K562 (cell line): ENCODE measurements at regions not wholly inside any gene's neighbourhood (a gene's known extent, or its start where the extent isn't known, plus 50 kb on each side); places are given as distances from the start of the nearest gene placed in this dataset.

Experiments used
- ATAC-seq: fragments of 200-7000 bp; cut with Tn5 transposase; 3 replicates; pipeline ENCODE4 v1.9.1; 2020; ENCODE audit warnings: moderate library complexity
- BruUV-seq: library from RNA; stranded (reverse); fragments of 400-500 nt; replicated peaks from 2 replicates; lab custom pipeline; 2021; lab: Mats Ljungman, UMichigan
- CTCF ChIA-PET: fragments of 300-600 bp; formaldehyde crosslinking; extraction: SDS; loops from one replicate; lab custom pipeline; 2021; ENCODE audit warnings: low intra/inter-chr PET ratio; lab: Yijun Ruan, JAX
- POLR2A ChIA-PET: fragments of 300-600, 350-650 bp; sonication (Branson Sonifier 250); formaldehyde crosslinking; extraction: SDS; loops from one replicate; lab custom pipeline; 2021; ENCODE audit warnings: antibody characterized with exemption, inconsistent platforms; lab: Yijun Ruan, JAX
- DNase-seq, 4 experiments: peaks; one replicate each; pipeline versions ENCODE4 v3.0.0 to v3.0.0-alpha.2; 2011 to 2018; ENCODE audit warnings: low spot score in 3 of 4, mixed read lengths in 3 of 4; ENCODE audit errors: extremely low read depth in 1 of 4
- FAIRE-seq: peaks from 2 replicates; lab custom pipeline; 2011; peaks lifted over from hg19 to GRCh38; lab: Jason Lieb, UNC
- H2AFZ ChIP-seq: 2 replicates; pipeline ENCODE4 v1.6.0; 2011; ENCODE audit warnings: low read depth, low read length, control low read depth, inconsistent platforms
- H3K27ac ChIP-seq: fragments of 200-600 bp; 3 replicates; pipeline ENCODE4 v1.8.0; 2011; ENCODE audit warnings: low read depth, mild to moderate bottlenecking, control low read depth, inconsistent platforms, low read length, moderate library complexity, mixed read lengths; ENCODE audit errors: extremely low read depth
- H3K27me3 ChIP-seq, 2 experiments: fragments of 300-600 bp in 1 of 2; 2 replicates in 1 of 2; 3 replicates in 1 of 2; pipeline versions ENCODE4 v1.6.0 to v1.8.0; 2011; ENCODE audit warnings: inconsistent platforms in 2 of 2, low read length in 2 of 2, mild to moderate bottlenecking in 1 of 2, mixed read lengths in 1 of 2, moderate library complexity in 1 of 2; ENCODE audit not compliant: control insufficient read depth in 2 of 2, insufficient read depth in 2 of 2
- H3K36me3 ChIP-seq: fragments of 300-600 bp; 3 replicates; pipeline ENCODE4 v1.8.0; 2011; ENCODE audit warnings: mild to moderate bottlenecking, low read length, inconsistent platforms; ENCODE audit not compliant: control insufficient read depth, insufficient read depth
- H3K4me1 ChIP-seq, 2 experiments: fragments of 200-600 bp in 1 of 2; replicated peaks in 1 of 2; 2 replicates in 1 of 2; 3 replicates in 1 of 2; pipeline versions ENCODE4 v1.5.1 to v1.8.0; 2011; ENCODE audit warnings: inconsistent platforms in 2 of 2, low read length in 2 of 2, mild to moderate bottlenecking in 1 of 2, mixed read lengths in 1 of 2, moderate library complexity in 1 of 2; ENCODE audit not compliant: control insufficient read depth in 2 of 2, insufficient read depth in 2 of 2
- H3K4me2 ChIP-seq: 2 replicates; pipeline ENCODE4 v1.6.1; 2011; ENCODE audit warnings: low read length, control low read depth, inconsistent platforms, mixed read lengths; ENCODE audit not compliant: insufficient read depth
- H3K4me3 ChIP-seq: fragments of 200-600 bp; sonication (generic), shearing (Covaris generic); 2 replicates; pipeline ENCODE4 v1.5.1; 2016; ENCODE audit warnings: control low read depth, inconsistent platforms
- H3K79me2 ChIP-seq: fragments of 200-600 bp; 3 replicates; pipeline ENCODE4 v1.8.0; 2011; ENCODE audit warnings: low read length, inconsistent platforms; ENCODE audit not compliant: control insufficient read depth, insufficient read depth
- H3K9ac ChIP-seq, 2 experiments: 2 replicates each; pipeline versions ENCODE4 v1.6.0 to v1.6.1; 2011; ENCODE audit warnings: low read depth in 2 of 2, low read length in 2 of 2, control low read depth in 1 of 2, inconsistent platforms in 1 of 2, mild to moderate bottlenecking in 1 of 2, mixed read lengths in 1 of 2; ENCODE audit not compliant: insufficient read depth in 1 of 2
- H3K9me1 ChIP-seq: one replicate; pipeline ENCODE4 v1.6.0; 2011; ENCODE audit warnings: inconsistent platforms, mild to moderate bottlenecking, low read length, moderate library complexity; ENCODE audit not compliant: control insufficient read depth, insufficient read depth
- H3K9me3 ChIP-seq: replicated peaks from 2 replicates; pipeline ENCODE4 v1.5.1; 2011; ENCODE audit warnings: low read depth, low read length, inconsistent platforms; ENCODE audit not compliant: control insufficient read depth, insufficient read depth
- H4K20me1 ChIP-seq: replicated peaks from 2 replicates; pipeline ENCODE4 v1.6.1; 2011; ENCODE audit warnings: low read length, inconsistent platforms, mixed read lengths; ENCODE audit not compliant: control insufficient read depth, insufficient read depth
- CREM ChIP-seq: IDR thresholded peaks from 2 replicates; pipeline ENCODE4 v1.6.1; 2014; ENCODE audit warnings: antibody characterized with exemption, low read depth
- JUN ChIP-seq, 2 experiments: sonication (generic) in 1 of 2; formaldehyde crosslinking in 1 of 2; IDR thresholded peaks; 2 replicates each; pipeline versions ENCODE4 v1.6.1 to v1.8.0; 2012 to 2022; ENCODE audit warnings: borderline replicate concordance in 2 of 2, mild to moderate bottlenecking in 2 of 2, improper control_type of control experiment in 1 of 2, low read depth in 1 of 2, low read length in 1 of 2, missing genetic modification reagents in 1 of 2
- MEF2A ChIP-seq: IDR thresholded peaks from 2 replicates; pipeline ENCODE4 v1.6.1; 2011; ENCODE audit warnings: low read depth, mild to moderate bottlenecking, low read length, moderate library complexity; ENCODE audit not compliant: control insufficient read depth
- MEIS2 ChIP-seq: fragments of 450-650 bp; IDR thresholded peaks from 2 replicates; pipeline ENCODE4 v1.6.1; 2014; ENCODE audit warnings: mild to moderate bottlenecking; ENCODE audit not compliant: partially characterized antibody
- MTA2 ChIP-seq: fragments of 450-650 bp; IDR thresholded peaks from 2 replicates; pipeline ENCODE4 v1.6.1; 2016; ENCODE audit warnings: low read depth
- PCBP2 ChIP-seq: fragments of 200-400 bp; formaldehyde crosslinking; IDR thresholded peaks from 2 replicates; pipeline ENCODE4 v1.6.1; 2018; ENCODE audit warnings: low read length, low read depth, mild to moderate bottlenecking, moderate library complexity; ENCODE audit not compliant: poor library complexity, severe bottlenecking
- RCOR1 ChIP-seq, 2 experiments: IDR thresholded peaks; 2 replicates each; pipeline ENCODE4 v1.6.1; 2012; ENCODE audit warnings: low read depth in 2 of 2, low read length in 2 of 2, borderline replicate concordance in 1 of 2, improper control_type of control experiment in 1 of 2
- RHOXF2B ChIP-seq: fragments of 250-450 bp; sonication (Bioruptor Pico); conservative IDR thresholded peaks from 2 replicates; pipeline ENCODE4 v1.5.1; 2021
- ZNF584 ChIP-seq: fragments of 200-800 bp; sonication (Bioruptor generic); IDR thresholded peaks from 2 replicates; pipeline ENCODE4 v1.6.1; 2016; ENCODE audit warnings: low read depth, mild to moderate bottlenecking, missing genetic modification characterization, missing compliant biosample characterization
- ZNF644 ChIP-seq: fragments of 200-800 bp; sonication (Bioruptor generic); IDR thresholded peaks from 2 replicates; pipeline ENCODE4 v1.6.1; 2016; ENCODE audit warnings: low read depth, missing genetic modification characterization, missing compliant biosample characterization
- ZNF764 ChIP-seq: fragments of 250-450 bp; sonication (Bioruptor Pico); IDR thresholded peaks from 2 replicates; pipeline ENCODE4 v1.4.0; 2020; ENCODE audit warnings: low read depth, mild to moderate bottlenecking, moderate library complexity
- WGBS: fragments of 100-300 bp; shearing (Covaris generic); methylation state at CpG from one replicate; pipeline ENCODE4 v1.1.6; 2016; ENCODE audit warnings: low coverage, mixed read lengths; ENCODE audit not compliant: insufficient coverage; ENCODE audit errors: missing lambda C conversion rate; 5-methylcytosine and 5-hydroxymethylcytosine counted together
- in situ Hi-C: fragments of 300-500 bp; cut with MboI; formaldehyde crosslinking; loops from 4 replicates; pipeline ENCODE4 v1.15.0; 2018; ENCODE audit warnings: inconsistent platforms, mixed read lengths
- intact Hi-C: fragments of 100-400 bp; cut with micrococcal nuclease; formaldehyde crosslinking; loops from 2 replicates; pipeline ENCODE4 v1.14.2; 2022
- TF ChIP-seq, protein P1 (sequence below): sonication (generic); formaldehyde crosslinking; IDR thresholded peaks from 2 replicates; pipeline ENCODE4 v1.8.1; 2022; ENCODE audit warnings: missing genetic modification reagents
- TF ChIP-seq, protein P2 (sequence below): fragments of 250-450 bp; sonication (Bioruptor Pico); IDR thresholded peaks from 2 replicates; pipeline ENCODE4 v1.5.0; 2020; ENCODE audit warnings: mild to moderate bottlenecking
- TF ChIP-seq, protein P3 (sequence below): fragments of 150-350 bp; conservative IDR thresholded peaks from 2 replicates; pipeline ENCODE4 v1.6.1; 2014; ENCODE audit warnings: low read length

DNA sequence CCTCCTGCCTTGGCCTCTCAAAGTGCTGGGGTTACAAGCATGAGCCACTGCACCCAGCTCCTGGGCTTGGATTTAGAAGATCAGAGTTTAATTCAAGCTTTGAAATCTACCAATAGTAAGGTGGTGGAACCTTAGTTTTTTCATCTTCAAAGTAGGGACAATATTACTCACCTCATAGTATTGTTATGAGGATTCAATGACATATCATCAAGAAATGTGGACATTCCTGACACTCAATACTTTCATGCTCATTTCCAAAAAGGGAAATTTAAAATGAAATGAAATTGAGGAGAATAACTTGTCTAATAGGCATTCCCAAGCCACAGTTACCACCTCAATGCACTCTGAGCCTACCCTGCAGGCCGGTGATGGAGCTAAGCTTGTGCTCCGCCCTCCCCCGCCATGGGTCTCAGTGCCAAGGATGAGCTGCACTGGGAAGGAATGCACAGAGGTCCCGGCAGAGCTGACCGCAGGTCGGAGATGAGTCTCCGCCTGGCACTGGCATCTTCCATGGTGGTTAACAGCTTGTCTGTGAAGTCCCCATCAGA lies 56.5 kb upstream of the BCAR3 start (continued):
- TF ChIP-seq, protein P1, sequence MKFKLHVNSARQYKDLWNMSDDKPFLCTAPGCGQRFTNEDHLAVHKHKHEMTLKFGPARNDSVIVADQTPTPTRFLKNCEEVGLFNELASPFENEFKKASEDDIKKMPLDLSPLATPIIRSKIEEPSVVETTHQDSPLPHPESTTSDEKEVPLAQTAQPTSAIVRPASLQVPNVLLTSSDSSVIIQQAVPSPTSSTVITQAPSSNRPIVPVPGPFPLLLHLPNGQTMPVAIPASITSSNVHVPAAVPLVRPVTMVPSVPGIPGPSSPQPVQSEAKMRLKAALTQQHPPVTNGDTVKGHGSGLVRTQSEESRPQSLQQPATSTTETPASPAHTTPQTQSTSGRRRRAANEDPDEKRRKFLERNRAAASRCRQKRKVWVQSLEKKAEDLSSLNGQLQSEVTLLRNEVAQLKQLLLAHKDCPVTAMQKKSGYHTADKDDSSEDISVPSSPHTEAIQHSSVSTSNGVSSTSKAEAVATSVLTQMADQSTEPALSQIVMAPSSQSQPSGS (CRISPR knock-in tag) = no peak
- no peak for TF ChIP-seq PCBP2
- no peak for TF ChIP-seq CREM

DNA sequence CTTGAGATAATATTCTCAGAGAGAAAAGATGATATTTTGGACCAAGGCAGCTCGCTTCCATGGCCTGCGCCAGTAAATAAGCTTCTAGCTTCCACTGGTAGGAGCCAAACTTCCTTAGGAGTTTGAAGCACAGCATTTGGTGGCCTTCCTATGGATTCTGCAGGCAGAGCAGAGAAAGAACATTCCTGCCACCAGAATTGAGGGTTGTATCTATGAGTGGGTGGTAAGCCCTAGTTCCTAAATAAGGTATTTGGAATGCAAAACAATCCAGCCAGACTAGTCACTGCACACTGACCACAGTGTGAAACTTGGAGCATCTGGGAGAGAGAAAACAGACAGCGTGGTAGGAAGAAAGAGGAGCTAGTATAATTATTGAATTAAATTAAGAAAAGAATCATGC lies 54.1 kb upstream of the BCAR3 start:
- 5% methylated on average over 3 of the region's 3 CpGs for WGBS
- in situ Hi-C loops = loop anchor here (10.0 kb wide), 1 partner anchor 101 kb away; no protein-coding TSS in a partner anchor
- no peak overlapping the region for H3K4me2 ChIP-seq
- H4K20me1 ChIP-seq = 0 out of 2 replicates have a peak, but pooled peaks cover 4% of the 10 kb centered on the region
- CTCF ChIA-PET = interaction anchor here (1.2 kb wide), 1 partner anchor 107 kb away, joined by 6 read pairs; no protein-coding TSS in a partner anchor
- no peaks in the 10 kb centered on the region for H3K79me2 ChIP-seq
- H3K4me3 ChIP-seq = no peak overlapping the region
- intact Hi-C loops = loop anchor here (5.0 kb wide), 3 partner anchors 77 to 108 kb away; no protein-coding TSS in a partner anchor
- TF ChIP-seq MEIS2 (no peak), JUN (IDR thresholded peaks at IDR 0.05; ENCODE audit: borderline replicate concordance, low read depth, low read length) (no peak), JUN (CRISPR knock-in tag; IDR thresholded peaks at IDR 0.05; ENCODE audit: borderline replicate concordance) (no peak), ZNF644 (tag) (no peak), RCOR1 (IDR thresholded peaks at IDR 0.05; ENCODE audit: borderline replicate concordance in 1 of 2, low read depth in 2 of 2, low read length in 2 of 2) (no peak), ZNF584 (CRISPR knock-in tag) (no peak), MEF2A (no peak), RHOXF2B (CRISPR knock-in tag) (no peak), ZNF764 (no peak), MTA2 (no peak)
- TF ChIP-seq, protein P2, sequence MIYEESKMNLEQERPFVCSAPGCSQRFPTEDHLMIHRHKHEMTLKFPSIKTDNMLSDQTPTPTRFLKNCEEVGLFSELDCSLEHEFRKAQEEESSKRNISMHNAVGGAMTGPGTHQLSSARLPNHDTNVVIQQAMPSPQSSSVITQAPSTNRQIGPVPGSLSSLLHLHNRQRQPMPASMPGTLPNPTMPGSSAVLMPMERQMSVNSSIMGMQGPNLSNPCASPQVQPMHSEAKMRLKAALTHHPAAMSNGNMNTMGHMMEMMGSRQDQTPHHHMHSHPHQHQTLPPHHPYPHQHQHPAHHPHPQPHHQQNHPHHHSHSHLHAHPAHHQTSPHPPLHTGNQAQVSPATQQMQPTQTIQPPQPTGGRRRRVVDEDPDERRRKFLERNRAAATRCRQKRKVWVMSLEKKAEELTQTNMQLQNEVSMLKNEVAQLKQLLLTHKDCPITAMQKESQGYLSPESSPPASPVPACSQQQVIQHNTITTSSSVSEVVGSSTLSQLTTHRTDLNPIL (CRISPR knock-in tag) = no peak
- TF ChIP-seq, protein P3, sequence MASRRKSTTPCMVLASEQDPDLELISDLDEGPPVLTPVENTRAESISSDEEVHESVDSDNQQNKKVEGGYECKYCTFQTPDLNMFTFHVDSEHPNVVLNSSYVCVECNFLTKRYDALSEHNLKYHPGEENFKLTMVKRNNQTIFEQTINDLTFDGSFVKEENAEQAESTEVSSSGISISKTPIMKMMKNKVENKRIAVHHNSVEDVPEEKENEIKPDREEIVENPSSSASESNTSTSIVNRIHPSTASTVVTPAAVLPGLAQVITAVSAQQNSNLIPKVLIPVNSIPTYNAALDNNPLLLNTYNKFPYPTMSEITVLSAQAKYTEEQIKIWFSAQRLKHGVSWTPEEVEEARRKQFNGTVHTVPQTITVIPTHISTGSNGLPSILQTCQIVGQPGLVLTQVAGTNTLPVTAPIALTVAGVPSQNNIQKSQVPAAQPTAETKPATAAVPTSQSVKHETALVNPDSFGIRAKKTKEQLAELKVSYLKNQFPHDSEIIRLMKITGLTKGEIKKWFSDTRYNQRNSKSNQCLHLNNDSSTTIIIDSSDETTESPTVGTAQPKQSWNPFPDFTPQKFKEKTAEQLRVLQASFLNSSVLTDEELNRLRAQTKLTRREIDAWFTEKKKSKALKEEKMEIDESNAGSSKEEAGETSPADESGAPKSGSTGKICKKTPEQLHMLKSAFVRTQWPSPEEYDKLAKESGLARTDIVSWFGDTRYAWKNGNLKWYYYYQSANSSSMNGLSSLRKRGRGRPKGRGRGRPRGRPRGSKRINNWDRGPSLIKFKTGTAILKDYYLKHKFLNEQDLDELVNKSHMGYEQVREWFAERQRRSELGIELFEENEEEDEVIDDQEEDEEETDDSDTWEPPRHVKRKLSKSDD = no peak
- H3K27me3 ChIP-seq = peaks cover 34 to 68% of the 10 kb centered on the region in 2 experiments; a peak in 4 of 5 replicates
- no peak for ATAC-seq
- FAIRE-seq = no peak
- H3K4me1 ChIP-seq = no peaks in the 10 kb centered on the region
- H3K9ac ChIP-seq = no peak overlapping the region
- no peak overlapping the region for H3K27ac ChIP-seq
- no peak for DNase-seq
- no TSS peak for BruUV-seq
- POLR2A ChIA-PET = interaction anchor here (1.5 kb wide), 2 partner anchors 9 to 25 kb away, joined by 3 to 4 read pairs; no protein-coding TSS in a partner anchor
- H3K9me1 ChIP-seq = no peaks in the 10 kb centered on the region
- H3K9me3 ChIP-seq = no peaks in the 10 kb centered on the region
- H2AFZ ChIP-seq = no peak overlapping the region
- no peaks in the 10 kb centered on the region for H3K36me3 ChIP-seq
